ENCODE measurements at regions not wholly inside any gene's neighbourhood (a gene's known extent, or its start where the extent isn't known, plus 50 kb on each side); places are given as distances from the start of the nearest gene placed in this dataset.

DNA sequence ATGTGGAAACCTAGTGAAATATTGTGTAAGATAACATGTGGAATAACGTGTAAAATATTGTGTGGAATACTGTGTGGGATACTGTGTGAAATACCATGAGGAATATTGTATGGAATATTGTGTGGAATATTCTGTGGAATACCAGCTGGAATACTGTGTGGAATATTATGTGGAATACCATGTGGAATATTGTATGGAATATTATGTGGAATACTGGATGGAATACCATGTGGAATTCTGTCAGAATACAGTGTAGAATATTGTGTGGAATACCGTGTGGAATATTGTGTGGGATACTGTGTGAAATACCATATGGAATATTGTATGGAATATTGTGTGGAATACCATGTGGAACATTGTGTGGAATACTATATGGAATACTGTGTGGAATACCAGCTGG, 134.6 kb upstream of the CHST15 start (continued):
- TF ChIP-seq, protein P1, sequence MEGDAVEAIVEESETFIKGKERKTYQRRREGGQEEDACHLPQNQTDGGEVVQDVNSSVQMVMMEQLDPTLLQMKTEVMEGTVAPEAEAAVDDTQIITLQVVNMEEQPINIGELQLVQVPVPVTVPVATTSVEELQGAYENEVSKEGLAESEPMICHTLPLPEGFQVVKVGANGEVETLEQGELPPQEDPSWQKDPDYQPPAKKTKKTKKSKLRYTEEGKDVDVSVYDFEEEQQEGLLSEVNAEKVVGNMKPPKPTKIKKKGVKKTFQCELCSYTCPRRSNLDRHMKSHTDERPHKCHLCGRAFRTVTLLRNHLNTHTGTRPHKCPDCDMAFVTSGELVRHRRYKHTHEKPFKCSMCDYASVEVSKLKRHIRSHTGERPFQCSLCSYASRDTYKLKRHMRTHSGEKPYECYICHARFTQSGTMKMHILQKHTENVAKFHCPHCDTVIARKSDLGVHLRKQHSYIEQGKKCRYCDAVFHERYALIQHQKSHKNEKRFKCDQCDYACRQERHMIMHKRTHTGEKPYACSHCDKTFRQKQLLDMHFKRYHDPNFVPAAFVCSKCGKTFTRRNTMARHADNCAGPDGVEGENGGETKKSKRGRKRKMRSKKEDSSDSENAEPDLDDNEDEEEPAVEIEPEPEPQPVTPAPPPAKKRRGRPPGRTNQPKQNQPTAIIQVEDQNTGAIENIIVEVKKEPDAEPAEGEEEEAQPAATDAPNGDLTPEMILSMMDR (conservative IDR thresholded peaks at IDR 0.05; ENCODE audit: low read depth in 2 of 2) = no peak
- TF ChIP-seq NANOG (IDR thresholded peaks at IDR 0.05; ENCODE audit: borderline replicate concordance) (no peak), STAT1 (IDR thresholded peaks at IDR 0.05; ENCODE audit: unreplicated experiment) (no peak)
- TF ChIP-seq, protein P2, sequence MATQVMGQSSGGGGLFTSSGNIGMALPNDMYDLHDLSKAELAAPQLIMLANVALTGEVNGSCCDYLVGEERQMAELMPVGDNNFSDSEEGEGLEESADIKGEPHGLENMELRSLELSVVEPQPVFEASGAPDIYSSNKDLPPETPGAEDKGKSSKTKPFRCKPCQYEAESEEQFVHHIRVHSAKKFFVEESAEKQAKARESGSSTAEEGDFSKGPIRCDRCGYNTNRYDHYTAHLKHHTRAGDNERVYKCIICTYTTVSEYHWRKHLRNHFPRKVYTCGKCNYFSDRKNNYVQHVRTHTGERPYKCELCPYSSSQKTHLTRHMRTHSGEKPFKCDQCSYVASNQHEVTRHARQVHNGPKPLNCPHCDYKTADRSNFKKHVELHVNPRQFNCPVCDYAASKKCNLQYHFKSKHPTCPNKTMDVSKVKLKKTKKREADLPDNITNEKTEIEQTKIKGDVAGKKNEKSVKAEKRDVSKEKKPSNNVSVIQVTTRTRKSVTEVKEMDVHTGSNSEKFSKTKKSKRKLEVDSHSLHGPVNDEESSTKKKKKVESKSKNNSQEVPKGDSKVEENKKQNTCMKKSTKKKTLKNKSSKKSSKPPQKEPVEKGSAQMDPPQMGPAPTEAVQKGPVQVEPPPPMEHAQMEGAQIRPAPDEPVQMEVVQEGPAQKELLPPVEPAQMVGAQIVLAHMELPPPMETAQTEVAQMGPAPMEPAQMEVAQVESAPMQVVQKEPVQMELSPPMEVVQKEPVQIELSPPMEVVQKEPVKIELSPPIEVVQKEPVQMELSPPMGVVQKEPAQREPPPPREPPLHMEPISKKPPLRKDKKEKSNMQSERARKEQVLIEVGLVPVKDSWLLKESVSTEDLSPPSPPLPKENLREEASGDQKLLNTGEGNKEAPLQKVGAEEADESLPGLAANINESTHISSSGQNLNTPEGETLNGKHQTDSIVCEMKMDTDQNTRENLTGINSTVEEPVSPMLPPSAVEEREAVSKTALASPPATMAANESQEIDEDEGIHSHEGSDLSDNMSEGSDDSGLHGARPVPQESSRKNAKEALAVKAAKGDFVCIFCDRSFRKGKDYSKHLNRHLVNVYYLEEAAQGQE (IDR thresholded peaks at IDR 0.05; ENCODE audit: unreplicated experiment) = no peak

DNA sequence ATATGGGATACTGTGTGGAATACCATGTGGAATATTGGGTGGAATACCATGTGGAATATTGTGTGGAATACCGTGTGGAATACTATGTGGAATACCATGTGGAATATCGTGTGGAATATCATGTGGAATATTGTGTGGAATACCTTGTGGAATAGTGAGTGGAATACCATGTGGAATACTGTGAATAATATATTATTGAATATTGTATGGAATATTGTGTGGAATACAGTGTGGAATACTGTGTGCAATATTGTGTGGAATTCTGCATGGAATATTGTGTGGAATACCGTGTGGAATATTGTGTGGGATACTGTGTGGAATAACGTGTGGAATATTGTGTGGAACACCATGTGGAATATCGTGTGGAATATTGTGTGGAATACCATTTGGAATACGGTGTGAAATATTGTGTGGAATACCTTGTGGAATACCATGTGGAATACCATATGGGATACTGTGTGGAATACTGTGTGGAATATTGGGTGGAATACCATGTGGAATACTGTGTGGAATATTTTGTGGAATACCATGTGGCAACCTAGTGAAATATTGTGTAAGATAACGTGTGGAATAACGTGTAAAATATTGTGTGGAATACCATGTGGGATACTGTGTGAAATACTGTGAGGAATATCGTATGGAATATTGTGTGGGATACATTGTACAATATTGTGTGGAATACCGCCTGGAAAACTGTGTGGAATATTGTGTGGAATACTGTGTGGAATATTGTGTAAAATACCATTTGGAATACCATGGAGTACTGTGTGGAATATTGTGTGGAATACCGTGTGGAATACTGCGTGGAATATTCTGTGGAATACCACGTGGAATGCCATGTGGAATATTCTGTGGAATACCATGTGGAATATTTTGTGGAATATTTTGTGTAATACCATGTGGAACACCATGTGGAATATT, 133.9 kb upstream of the CHST15 start:
- Histone ChIP-seq H3K4me1 (ENCODE audit: insufficient read depth) (peaks cover 3% of the 10 kb centered on the region), H3K4me2 (no peak overlapping the region), H3K79me2 (replicated peaks; ENCODE audit: insufficient read depth) (no peaks in the 10 kb centered on the region), H3K36me3 (ENCODE audit: insufficient read depth) (no peaks in the 10 kb centered on the region), H4K20me1 (replicated peaks; ENCODE audit: insufficient read depth) (no peaks in the 10 kb centered on the region), H3K4me3 (no peak overlapping the region), H3K9me2 (ENCODE audit: insufficient read depth) (0 out of 2 replicates have a peak, but pooled peaks cover 5% of the 10 kb centered on the region), H3K27me3 (ENCODE audit: insufficient read depth) (no peaks in the 10 kb centered on the region), H2AFZ (no peak overlapping the region), H3K27ac (ENCODE audit: low read depth) (no peak overlapping the region), H3F3A (replicated peaks; ENCODE audit: low read depth) (0 out of 2 replicates have a peak, but pooled peaks cover 4% of the 10 kb centered on the region)
- 0 out of 3 replicates have a peak, but pooled peaks cover 5% of the 10 kb centered on the region for H3K36me3 Mint-ChIP-seq (ENCODE audit: low read depth)
- H3K27ac Mint-ChIP-seq = no peak overlapping the region
- no peak for ATAC-seq
- no peak for DNase-seq (ENCODE audit: low spot score)
- H3K4me3 Mint-ChIP-seq = no peak overlapping the region
- peaks cover 6% of the 10 kb centered on the region for H3K27me3 Mint-ChIP-seq (ENCODE audit: insufficient read depth, low read depth, poor library complexity)
- H3K9me3 Mint-ChIP-seq = peaks cover 49% of the 10 kb centered on the region
- H3K4me1 Mint-ChIP-seq = peaks cover 3% of the 10 kb centered on the region
- TF ChIP-seq, protein P2 (IDR thresholded peaks at IDR 0.05; ENCODE audit: unreplicated experiment) = no peak
- TF ChIP-seq EZH2 (IDR thresholded peaks at IDR 0.05; ENCODE audit: low read depth, unreplicated experiment) (no peak), CREB1 (CRISPR knock-in tag; IDR thresholded peaks at IDR 0.05; ENCODE audit: low read depth) (no peak), NANOG (IDR thresholded peaks at IDR 0.05; ENCODE audit: borderline replicate concordance) (no peak), ZNF114 (CRISPR knock-in tag; IDR thresholded peaks at IDR 0.05) (no peak), JUNB (IDR thresholded peaks at IDR 0.05; ENCODE audit: unreplicated experiment) (no peak), ZNF331 (CRISPR knock-in tag; IDR thresholded peaks at IDR 0.05; ENCODE audit: low read depth) (no peak), POLR2AphosphoS5 (IDR thresholded peaks at IDR 0.05; ENCODE audit: low read depth) (no peak), STAT1 (IDR thresholded peaks at IDR 0.05; ENCODE audit: unreplicated experiment) (no peak)
- TF ChIP-seq, protein P1 (conservative IDR thresholded peaks at IDR 0.05; ENCODE audit: low read depth in 2 of 2) = no peak
- TF ChIP-seq, protein P3, sequence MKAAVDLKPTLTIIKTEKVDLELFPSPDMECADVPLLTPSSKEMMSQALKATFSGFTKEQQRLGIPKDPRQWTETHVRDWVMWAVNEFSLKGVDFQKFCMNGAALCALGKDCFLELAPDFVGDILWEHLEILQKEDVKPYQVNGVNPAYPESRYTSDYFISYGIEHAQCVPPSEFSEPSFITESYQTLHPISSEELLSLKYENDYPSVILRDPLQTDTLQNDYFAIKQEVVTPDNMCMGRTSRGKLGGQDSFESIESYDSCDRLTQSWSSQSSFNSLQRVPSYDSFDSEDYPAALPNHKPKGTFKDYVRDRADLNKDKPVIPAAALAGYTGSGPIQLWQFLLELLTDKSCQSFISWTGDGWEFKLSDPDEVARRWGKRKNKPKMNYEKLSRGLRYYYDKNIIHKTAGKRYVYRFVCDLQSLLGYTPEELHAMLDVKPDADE (IDR thresholded peaks at IDR 0.05) = no peak
